H1 (cell line): ENCODE measurements at regions not wholly inside any gene's neighbourhood (a gene's known extent, or its start where the extent isn't known, plus 50 kb on each side); places are given as distances from the start of the nearest gene placed in this dataset.

Experiments used
- CTCF ChIA-PET: fragments of 300-600 bp; sonication (Branson Sonifier 250); formaldehyde crosslinking; loops from one replicate; lab custom pipeline; 2021; ENCODE audit not compliant: partially characterized antibody; lab: Charles Lee
- POLR2A ChIA-PET: fragments of 300-600 bp; sonication (Branson Sonifier 250); formaldehyde crosslinking; loops from one replicate; lab custom pipeline; 2021; ENCODE audit warnings: inconsistent platforms; ENCODE audit not compliant: partially characterized antibody; lab: Charles Lee
- DNase-seq, 2 experiments: peaks; one replicate each; pipeline versions ENCODE4 v3.0.0 to v3.0.0-alpha.2; 2010 to 2022; ENCODE audit warnings: low spot score in 2 of 2, low read depth in 1 of 2, mixed read lengths in 1 of 2
- FAIRE-seq: peaks from 2 replicates; lab custom pipeline; 2011; peaks lifted over from hg19 to GRCh38; lab: Jason Lieb, UNC
- H2AFZ ChIP-seq: 2 replicates; pipeline ENCODE4 v1.8.1; 2012; ENCODE audit warnings: low read length, inconsistent platforms
- H2AK5ac ChIP-seq: 2 replicates; pipeline ENCODE4 v1.6.1; 2013; ENCODE audit warnings: low read depth, low read length
- H2BK120ac ChIP-seq: replicated peaks from 2 replicates; pipeline ENCODE3; 2013; ENCODE audit warnings: low read depth, low read length, inconsistent platforms
- H2BK12ac ChIP-seq: 2 replicates; pipeline ENCODE4 v1.6.1; 2013; ENCODE audit warnings: low read depth, low read length
- H2BK15ac ChIP-seq: 2 replicates; pipeline ENCODE4 v1.6.1; 2013; ENCODE audit warnings: low read length
- H2BK20ac ChIP-seq: 2 replicates; pipeline ENCODE4 v1.6.1; 2013; ENCODE audit warnings: low read length
- H2BK5ac ChIP-seq: 2 replicates; pipeline ENCODE4 v1.6.1; 2013; ENCODE audit warnings: low read depth, low read length
- H3K14ac ChIP-seq: 2 replicates; pipeline ENCODE4 v1.6.1; 2013; ENCODE audit warnings: inconsistent platforms; ENCODE audit not compliant: insufficient read length
- H3K18ac ChIP-seq: 2 replicates; pipeline ENCODE4 v1.6.1; 2013; ENCODE audit warnings: low read length; ENCODE audit errors: extremely low read depth
- H3K23ac ChIP-seq: 2 replicates; pipeline ENCODE4 v1.6.1; 2013; ENCODE audit warnings: inconsistent platforms; ENCODE audit not compliant: insufficient read length
- H3K23me2 ChIP-seq: 2 replicates; pipeline ENCODE4 v1.6.1; 2013; ENCODE audit warnings: low read depth, low read length
- H3K27ac ChIP-seq: 2 replicates; pipeline ENCODE4 v1.6.1; 2011; ENCODE audit warnings: low read depth, low read length, inconsistent platforms
- H3K27me3 ChIP-seq, 4 experiments: replicated peaks in 1 of 4; 1 replicate in 1 of 4; 2 replicates in 3 of 4; pipeline versions ENCODE4 v1.6.1 to v1.8.1; 2011 to 2013; ENCODE audit warnings: low read length in 3 of 4, mild to moderate bottlenecking in 3 of 4, inconsistent platforms in 2 of 4, mixed read lengths in 2 of 4, moderate library complexity in 1 of 4; ENCODE audit not compliant: control insufficient read depth in 3 of 4, insufficient read depth in 3 of 4; ENCODE audit errors: extremely low read depth in 1 of 4
- H3K36me3 ChIP-seq, 4 experiments: 2 replicates each; pipeline versions ENCODE4 v1.6.1 to v1.8.1; 2011 to 2013; ENCODE audit warnings: mild to moderate bottlenecking in 4 of 4, low read length in 3 of 4, moderate library complexity in 2 of 4, control low read depth in 1 of 4, inconsistent platforms in 1 of 4; ENCODE audit not compliant: insufficient read depth in 4 of 4, control insufficient read depth in 2 of 4
- H3K4ac ChIP-seq: replicated peaks from 2 replicates; pipeline ENCODE3; 2013; ENCODE audit warnings: low read length, low read depth, mixed read lengths, inconsistent platforms; ENCODE audit not compliant: insufficient read length
- H3K4me1 ChIP-seq, 4 experiments: replicated peaks in 1 of 4; 1 replicate in 1 of 4; 2 replicates in 3 of 4; pipeline versions ENCODE4 v1.6.1 to v1.8.1; 2011 to 2013; ENCODE audit warnings: low read length in 3 of 4, inconsistent platforms in 2 of 4, mixed read lengths in 1 of 4; ENCODE audit not compliant: insufficient read depth in 4 of 4, control insufficient read depth in 3 of 4
- H3K4me2 ChIP-seq, 2 experiments: 2 replicates each; pipeline versions ENCODE4 v1.6.1 to v1.8.1; 2011 to 2013; ENCODE audit warnings: low read depth in 2 of 2, low read length in 2 of 2, control low read depth in 1 of 2, inconsistent platforms in 1 of 2, mild to moderate bottlenecking in 1 of 2; ENCODE audit not compliant: insufficient read depth in 1 of 2
- H3K4me3 ChIP-seq, 4 experiments: fragments of 200-600, 300-600 bp in 1 of 4; sonication (generic), shearing (Covaris generic), sonication (Bioruptor Twin) in 1 of 4; 2 replicates each; pipeline versions ENCODE4 v1.5.1 to v1.8.1; 2011 to 2016; ENCODE audit warnings: low read length in 4 of 4, low read depth in 3 of 4, control low read depth in 2 of 4, inconsistent platforms in 2 of 4, mild to moderate bottlenecking in 2 of 4, mixed read lengths in 1 of 4, moderate library complexity in 1 of 4; ENCODE audit not compliant: insufficient read depth in 2 of 4; ENCODE audit errors: extremely low read depth in 1 of 4
- H3K56ac ChIP-seq: replicated peaks from 2 replicates; pipeline ENCODE3; 2013; ENCODE audit warnings: low read depth, mild to moderate bottlenecking, mixed read lengths, low read length, inconsistent platforms; ENCODE audit not compliant: insufficient read length
- H3K79me1 ChIP-seq: 2 replicates; pipeline ENCODE4 v1.6.1; 2013; ENCODE audit warnings: low read depth, low read length, control low read depth
- H3K79me2 ChIP-seq, 2 experiments: 2 replicates each; pipeline versions ENCODE4 v1.6.1 to v1.8.1; 2012 to 2013; ENCODE audit warnings: low read length in 2 of 2, mild to moderate bottlenecking in 2 of 2, inconsistent platforms in 1 of 2; ENCODE audit not compliant: insufficient read depth in 2 of 2, control insufficient read depth in 1 of 2
- H3K9ac ChIP-seq, 4 experiments: replicated peaks in 1 of 4; 1 replicate in 1 of 4; 2 replicates in 3 of 4; pipeline versions ENCODE4 v1.6.1 to v1.8.1; 2011 to 2013; ENCODE audit warnings: low read depth in 3 of 4, low read length in 3 of 4, control low read depth in 2 of 4, mild to moderate bottlenecking in 2 of 4, moderate library complexity in 2 of 4, inconsistent platforms in 1 of 4; ENCODE audit errors: extremely low read depth in 1 of 4
- H3K9me3 ChIP-seq, 2 experiments: 2 replicates each; pipeline versions ENCODE4 v1.6.1 to v1.8.1; 2012 to 2013; ENCODE audit warnings: mild to moderate bottlenecking in 2 of 2, moderate library complexity in 2 of 2, control low read depth in 1 of 2, inconsistent platforms in 1 of 2, low read depth in 1 of 2, low read length in 1 of 2, mixed read lengths in 1 of 2; ENCODE audit not compliant: insufficient read depth in 2 of 2
- H4K20me1 ChIP-seq, 2 experiments: replicated peaks in 1 of 2; 2 replicates each; pipeline versions ENCODE3 to v1.8.1; 2011 to 2013; ENCODE audit warnings: inconsistent platforms in 2 of 2, low read length in 2 of 2, mild to moderate bottlenecking in 1 of 2; ENCODE audit not compliant: insufficient read depth in 2 of 2, control insufficient read depth in 1 of 2
- H4K5ac ChIP-seq: 2 replicates; pipeline ENCODE4 v1.6.1; 2013; ENCODE audit warnings: low read length, low read depth, mixed read lengths, inconsistent platforms; ENCODE audit not compliant: insufficient read length
- H4K8ac ChIP-seq: 2 replicates; pipeline ENCODE4 v1.8.0; 2013; ENCODE audit warnings: mild to moderate bottlenecking, moderate library complexity, low read length, inconsistent platforms; ENCODE audit not compliant: insufficient read depth; ENCODE audit errors: extremely low read depth
- H4K91ac ChIP-seq: replicated peaks from 2 replicates; pipeline ENCODE3; 2013; ENCODE audit warnings: low read length, mixed read lengths, inconsistent platforms; ENCODE audit not compliant: insufficient read length
- ASH2L ChIP-seq: fragments of 200-600, 300-600 bp; sonication (generic); IDR thresholded peaks from one replicate; pipeline ENCODE4 v1.7.1; 2017; ENCODE audit warnings: low read length
- ATF3 ChIP-seq: IDR thresholded peaks from 2 replicates; pipeline ENCODE4 v1.6.1; 2011; ENCODE audit warnings: low read depth, mild to moderate bottlenecking, low read length; ENCODE audit not compliant: insufficient read depth
- GABPA ChIP-seq: IDR thresholded peaks from 2 replicates; pipeline ENCODE4 v1.6.1; 2011; ENCODE audit warnings: mild to moderate bottlenecking, low read length, moderate library complexity, borderline replicate concordance; ENCODE audit not compliant: insufficient read depth
- MAX ChIP-seq: IDR thresholded peaks from 2 replicates; pipeline ENCODE4 v1.6.1; 2012; ENCODE audit warnings: inconsistent platforms
- RNF2 ChIP-seq: fragments of 200-900, 300-1000 bp; sonication (generic); IDR thresholded peaks from 2 replicates; pipeline ENCODE4 v1.7.1; 2016; ENCODE audit warnings: borderline replicate concordance, low read depth, mild to moderate bottlenecking, antibody characterized with exemption, low read length; ENCODE audit not compliant: poor library complexity, severe bottlenecking; ENCODE audit errors: missing control alignments
- WGBS, 2 experiments: shearing (Covaris generic) in 1 of 2; methylation state at CpG; one replicate each; pipeline versions ENCODE4 v1.1.6 to v1.1.7; 2013 to 2015; ENCODE audit warnings: low lambda C conversion rate in 2 of 2, mixed read lengths in 2 of 2, inconsistent platforms in 1 of 2, low coverage in 1 of 2, missing lambda C conversion rate in 1 of 2; ENCODE audit not compliant: insufficient replicate concordance in 2 of 2, insufficient coverage in 1 of 2, insufficient read length in 1 of 2; ENCODE audit errors: extremely low coverage in 1 of 2, missing lambda C conversion rate in 1 of 2; 5-methylcytosine and 5-hydroxymethylcytosine counted together

DNA sequence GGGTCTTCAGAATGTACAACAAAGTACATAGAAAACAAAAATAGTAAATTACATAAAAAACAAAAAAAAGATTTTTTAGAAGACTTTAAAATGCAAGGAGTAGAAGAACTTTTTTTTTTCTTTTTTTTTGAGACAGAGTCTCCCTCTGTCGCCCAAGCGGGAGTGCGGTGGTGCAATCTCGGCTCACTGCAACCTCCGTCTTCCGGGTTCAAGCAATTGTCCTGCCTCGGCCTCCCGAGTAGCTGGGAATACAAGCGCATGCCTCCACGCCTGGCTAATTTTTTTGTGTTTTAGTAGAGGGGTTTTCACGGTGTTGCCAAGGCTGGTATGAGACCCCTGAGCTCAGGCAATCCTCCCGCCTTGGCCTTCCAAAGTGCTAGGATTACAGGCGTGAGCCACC is 104.5 kb upstream of the ZC3H15 start:
- Histone ChIP-seq H3K4me1 (no peaks in the 10 kb centered on the region), H3K18ac (no peak overlapping the region), H3K79me2 (no peaks in the 10 kb centered on the region), H4K5ac (no peak overlapping the region), H2BK15ac (no peak overlapping the region), H3K23ac (no peak overlapping the region), H2BK20ac (no peak overlapping the region), H3K27ac (no peak overlapping the region), H3K56ac (no peak overlapping the region), H2AFZ (no peak overlapping the region), H2BK12ac (no peak overlapping the region), H3K79me1 (no peaks in the 10 kb centered on the region), H2AK5ac (no peak overlapping the region), H4K20me1 (no peaks in the 10 kb centered on the region), H4K91ac (no peak overlapping the region), H3K4me3 (no peak overlapping the region), H2BK120ac (no peak overlapping the region), H3K23me2 (no peaks in the 10 kb centered on the region; the same call in 1 of the 2 replicates), H3K4me2 (no peak overlapping the region), H3K27me3 (no peaks in the 10 kb centered on the region), H2BK5ac (no peak overlapping the region), H3K9me3 (peaks cover 5 to 15% of the 10 kb centered on the region in 2 experiments; a peak in 3 of 4 replicates), H3K9ac (no peak overlapping the region), H4K8ac (no peak overlapping the region), H3K36me3 (no peaks in the 10 kb centered on the region), H3K14ac (no peak overlapping the region), H3K4ac (no peak overlapping the region)
- ChIA-PET POLR2A (no interaction called here), CTCF (no interaction called here)
- DNase-seq = no peak
- whole genome bisulfite sequencing, 2 experiments = 97% methylated on average over 13 of the region's 13 CpGs; no CpG with 5 or more reads in 1 of the 2 experiments
- no peak for FAIRE-seq
- TF ChIP-seq MAX = no peak
- TF ChIP-seq ASH2L = no peak
- TF ChIP-seq ATF3 = no peak
- TF ChIP-seq RNF2 = no peak
- TF ChIP-seq GABPA = no peak
